B cell (primary cell): ENCODE measurements at regions not wholly inside any gene's neighbourhood (a gene's known extent, or its start where the extent isn't known, plus 50 kb on each side); places are given as distances from the start of the nearest gene placed in this dataset.

ENCODE experiments used
- ATAC-seq: fragments of 200-7000 bp; cut with Tn5 transposase; one replicate; pipeline ENCODE4 v1.10.0; 2021; ENCODE audit warnings: low read depth, mild to moderate bottlenecking, moderate number of reproducible peaks, moderate library complexity
- CTCF ChIA-PET: fragments of 350-600 bp; sonication (Branson Sonifier 250); formaldehyde crosslinking; loops from one replicate; lab custom pipeline; 2021; ENCODE audit warnings: antibody characterized with exemption, inconsistent platforms; lab: Charles Lee
- POLR2A ChIA-PET: fragments of 350-600 bp; sonication (Branson Sonifier 250); formaldehyde crosslinking; loops from one replicate; lab custom pipeline; 2021; ENCODE audit warnings: antibody characterized with exemption; lab: Charles Lee
- DNase-seq: peaks from one replicate; pipeline ENCODE4 v3.0.0; 2013
- H2AFZ ChIP-seq: 2 replicates; pipeline ENCODE4 v1.6.1; 2012; ENCODE audit warnings: mild to moderate bottlenecking, low read depth, low read length; ENCODE audit not compliant: insufficient read depth, poor library complexity, severe bottlenecking
- H3K27ac ChIP-seq, 2 donors: 1 replicate in 1 of 2; 2 replicates in 1 of 2; pipeline ENCODE4 v1.5.1; 2012 to 2013; ENCODE audit warnings: low read length in 2 of 2, mild to moderate bottlenecking in 2 of 2, moderate library complexity in 1 of 2
- H3K27me3 ChIP-seq, 4 experiments: fragments of 200-600 bp in 1 of 4; sonication (generic) in 1 of 4; replicated peaks in 1 of 4; 1 replicate in 2 of 4; 2 replicates in 2 of 4; pipeline versions ENCODE4 v1.6.1 to v1.7.0; 2013 to 2016; ENCODE audit warnings: low read length in 3 of 4, mild to moderate bottlenecking in 2 of 4, mixed read lengths in 1 of 4, moderate library complexity in 1 of 4; ENCODE audit not compliant: insufficient read depth in 4 of 4, control insufficient read depth in 3 of 4; ENCODE audit errors: control extremely low read depth in 1 of 4
- H3K36me3 ChIP-seq, 2 experiments: replicated peaks in 1 of 2; 1 replicate in 1 of 2; 2 replicates in 1 of 2; pipeline versions ENCODE4 v1.6.1 to v1.7.1; 2013; ENCODE audit warnings: low read length in 1 of 2; ENCODE audit not compliant: insufficient read depth in 2 of 2, control insufficient read depth in 1 of 2; ENCODE audit errors: control extremely low read depth in 1 of 2, extremely low read depth in 1 of 2
- H3K4me1 ChIP-seq, 2 donors: fragments of 200-600 bp in 1 of 2; sonication (generic) in 1 of 2; 1 replicate in 1 of 2; 2 replicates in 1 of 2; pipeline versions ENCODE4 v1.5.1 to v1.6.1; 2013 to 2017; ENCODE audit warnings: low read length in 2 of 2; ENCODE audit not compliant: control insufficient read depth in 2 of 2, insufficient read depth in 2 of 2
- H3K4me2 ChIP-seq: replicated peaks from 2 replicates; pipeline ENCODE3; 2012; ENCODE audit warnings: mild to moderate bottlenecking, low read depth, low read length; ENCODE audit not compliant: poor library complexity, severe bottlenecking
- H3K4me3 ChIP-seq, 5 experiments: fragments of 200-600 bp in 1 of 5; sonication (generic) in 1 of 5; 1 replicate in 3 of 5; 2 replicates in 2 of 5; pipeline versions ENCODE4 v1.5.1 to v1.7.0; 2011 to 2016; ENCODE audit warnings: low read length in 4 of 5, mild to moderate bottlenecking in 4 of 5, low read depth in 2 of 5, control low read depth in 1 of 5, moderate library complexity in 1 of 5; ENCODE audit not compliant: insufficient read depth in 1 of 5; ENCODE audit errors: control extremely low read depth in 1 of 5, extremely low read depth in 1 of 5
- H3K79me2 ChIP-seq: fragments of 200-600 bp; sonication (generic); one replicate; pipeline ENCODE4 v1.6.0; 2016; ENCODE audit warnings: low read length; ENCODE audit not compliant: control insufficient read depth, insufficient read depth
- H3K9ac ChIP-seq: fragments of 200-600 bp; sonication (generic); 2 replicates; pipeline ENCODE4 v1.6.1; 2017; ENCODE audit warnings: mild to moderate bottlenecking, low read length, moderate library complexity
- H3K9me3 ChIP-seq, 3 donors: one replicate each; pipeline versions ENCODE4 v1.6.1 to v1.7.1; 2013; ENCODE audit warnings: low read length in 2 of 3; ENCODE audit not compliant: control insufficient read depth in 2 of 3, insufficient read depth in 1 of 3; ENCODE audit errors: control extremely low read depth in 1 of 3
- H4K20me1 ChIP-seq: 2 replicates; pipeline ENCODE4 v1.6.0; 2012; ENCODE audit warnings: mild to moderate bottlenecking, low read length; ENCODE audit not compliant: insufficient read depth, control insufficient read depth, poor library complexity, severe bottlenecking
- H3K27ac Mint-ChIP-seq: one replicate; pipeline ENCODE4 v1.8.0; 2021; ENCODE audit warnings: mixed read lengths
- H3K27me3 Mint-ChIP-seq: one replicate; pipeline ENCODE4 v1.8.0; 2021; ENCODE audit warnings: mixed read lengths
- H3K4me1 Mint-ChIP-seq: one replicate; pipeline ENCODE4 v1.8.0; 2021; ENCODE audit warnings: mixed read lengths
- H3K4me3 Mint-ChIP-seq: one replicate; pipeline ENCODE4 v1.8.0; 2021; ENCODE audit warnings: mixed read lengths
- H3K9me3 Mint-ChIP-seq: one replicate; pipeline ENCODE4 v1.8.0; 2022; ENCODE audit warnings: mixed read lengths; ENCODE audit not compliant: insufficient read depth
- CTCF ChIP-seq: fragments of 200-600 bp; IDR thresholded peaks from one replicate; pipeline ENCODE4 v1.8.0; 2022; ENCODE audit warnings: antibody characterized with exemption, mild to moderate bottlenecking
- EZH2 ChIP-seq: IDR thresholded peaks from 2 replicates; pipeline ENCODE4 v1.6.1; 2012; ENCODE audit warnings: borderline replicate concordance, low read depth, mild to moderate bottlenecking, moderate library complexity, low read length; ENCODE audit not compliant: insufficient read depth, poor library complexity, severe bottlenecking
- WGBS: methylation state at CpG from one replicate; pipeline ENCODE4 v1.1.5; 2013; ENCODE audit warnings: missing lambda C conversion rate; ENCODE audit not compliant: insufficient coverage; 5-methylcytosine and 5-hydroxymethylcytosine counted together
- intact Hi-C: fragments of 100-400 bp; cut with micrococcal nuclease; formaldehyde crosslinking; loops from one replicate; pipeline ENCODE4 v1.10.0; 2022

- no peak for ATAC-seq
Observed at GRCh38 chr11:92296138-92296515, 71.5 kb downstream of the FAT3 start.

More at GRCh38 chr11:92296138-92296515, 71.5 kb downstream of the FAT3 start:
- H3K4me3 ChIP-seq, result no peak overlapping the region
- H3K27ac Mint-ChIP-seq, result no peak overlapping the region
- no peaks in the 10 kb centered on the region for H3K27me3 ChIP-seq
- DNase-seq, result no peak
- H3K27me3 Mint-ChIP-seq, result no peaks in the 10 kb centered on the region
- H3K4me2 ChIP-seq, result no peak overlapping the region
- H3K9me3 Mint-ChIP-seq, result no peaks in the 10 kb centered on the region
- no peaks in the 10 kb centered on the region for H3K79me2 ChIP-seq
- TF ChIP-seq EZH2, result no peak
- TF ChIP-seq CTCF, result no peak
- ChIA-PET POLR2A (no interaction called here), CTCF (no interaction called here)
- no peaks in the 10 kb centered on the region for H4K20me1 ChIP-seq
- H3K4me3 Mint-ChIP-seq, result no peak overlapping the region
- no peak overlapping the region for H3K9ac ChIP-seq
- intact Hi-C loops, result no loop called here
- no peaks in the 10 kb centered on the region for H3K36me3 ChIP-seq
- H3K27ac ChIP-seq, result no peak overlapping the region
- H3K9me3 ChIP-seq, result no peaks in the 10 kb centered on the region
- H3K4me1 ChIP-seq, result no peaks in the 10 kb centered on the region
- H3K4me1 Mint-ChIP-seq, result no peaks in the 10 kb centered on the region
- WGBS, result 43% methylated on average over 1 of the region's 3 CpGs
- H2AFZ ChIP-seq, result no peak overlapping the region
